GM08714 (cell line): ENCODE measurements at regions not wholly inside any gene's neighbourhood (a gene's known extent, or its start where the extent isn't known, plus 50 kb on each side); places are given as distances from the start of the nearest gene placed in this dataset.
"Not testable (repeated sequence)": the region's sequence is repeated elsewhere in the genome, so short reads cannot be mapped to it uniquely, and the experiment has no call there.

Source experiments
- H3K4me3 ChIP-seq: fragments of 200-500 bp; sonication (Bioruptor generic); 2 replicates; pipeline ENCODE4 v1.5.1; 2014; ENCODE audit warnings: mild to moderate bottlenecking, low read length, inconsistent platforms
- ZNF274 ChIP-seq: IDR thresholded peaks from 2 replicates; pipeline ENCODE4 v1.6.1; 2012; ENCODE audit warnings: mild to moderate bottlenecking, low read depth, low read length

GRCh38 chr14:81765651-81766275, 232.1 kb upstream of the SEL1L start:
- H3K4me3 ChIP-seq, result no peak overlapping the region
- no peak for TF ChIP-seq ZNF274

GRCh38 chr14:81766321-81766915, 232.8 kb upstream of the SEL1L start:
- TF ChIP-seq ZNF274, result no peak

GRCh38 chr14:81767266-81767995, 233.8 kb upstream of the SEL1L start:
- no peak for TF ChIP-seq ZNF274
- no peak overlapping the region for H3K4me3 ChIP-seq

More at GRCh38 chr14:81766321-81766915, 232.8 kb upstream of the SEL1L start:
- no peak overlapping the region for H3K4me3 ChIP-seq

- no peak for TF ChIP-seq ZNF274
- no peak overlapping the region for H3K4me3 ChIP-seq
Observed at GRCh38 chr14:81771651-81772275, 238.1 kb upstream of the SEL1L start.

GRCh38 chr14:81772381-81772780, 238.7 kb upstream of the SEL1L start:
- no peak overlapping the region for H3K4me3 ChIP-seq
- no peak for TF ChIP-seq ZNF274

- no peak overlapping the region for H3K4me3 ChIP-seq
- no peak for TF ChIP-seq ZNF274
Observed at GRCh38 chr14:81776531-81776930, 242.9 kb upstream of the SEL1L start.

- not testable (repeated sequence) for H3K4me3 ChIP-seq
Observed at GRCh38 chr14:81781798-81782197, 248.1 kb upstream of the SEL1L start.

- no peak for TF ChIP-seq ZNF274
- no peak overlapping the region for H3K4me3 ChIP-seq
Observed at GRCh38 chr14:81784084-81784483, 250.4 kb upstream of the SEL1L start.

- no peak overlapping the region for H3K4me3 ChIP-seq
- no peak for TF ChIP-seq ZNF274
Observed at GRCh38 chr14:81797315-81797714, 263.7 kb upstream of the SEL1L start.

- no peak for TF ChIP-seq ZNF274
- H3K4me3 ChIP-seq, result no peak overlapping the region
Observed at GRCh38 chr14:81801921-81802320, 268.3 kb upstream of the SEL1L start.

- no peak for TF ChIP-seq ZNF274
- no peak overlapping the region for H3K4me3 ChIP-seq
Observed at GRCh38 chr14:81802341-81802740, 268.7 kb upstream of the SEL1L start.

GRCh38 chr14:81805785-81806184, 272.1 kb upstream of the SEL1L start:
- no peak for TF ChIP-seq ZNF274
- H3K4me3 ChIP-seq, result no peak overlapping the region

GRCh38 chr14:81811705-81812269, 278.1 kb upstream of the SEL1L start:
- no peak for TF ChIP-seq ZNF274
- H3K4me3 ChIP-seq, result no peak overlapping the region

- no peak overlapping the region for H3K4me3 ChIP-seq
- no peak for TF ChIP-seq ZNF274
Observed at GRCh38 chr14:81818271-81818670, 284.6 kb upstream of the SEL1L start.
